K562 (cell line): ENCODE measurements at regions not wholly inside any gene's neighbourhood (a gene's known extent, or its start where the extent isn't known, plus 50 kb on each side); places are given as distances from the start of the nearest gene placed in this dataset.
A peak's percentile ranks its signal among the peaks of the same experiment; 100 is the strongest.

Experiments used
- ATAC-seq: fragments of 200-7000 bp; cut with Tn5 transposase; 3 replicates; pipeline ENCODE4 v1.9.1; 2020; ENCODE audit warnings: moderate library complexity
- BruUV-seq: library from RNA; stranded (reverse); fragments of 400-500 nt; replicated peaks from 2 replicates; lab custom pipeline; 2021; lab: Mats Ljungman, UMichigan
- CTCF ChIA-PET: fragments of 300-600 bp; formaldehyde crosslinking; extraction: SDS; loops from one replicate; lab custom pipeline; 2021; ENCODE audit warnings: low intra/inter-chr PET ratio; lab: Yijun Ruan, JAX
- POLR2A ChIA-PET: fragments of 300-600, 350-650 bp; sonication (Branson Sonifier 250); formaldehyde crosslinking; extraction: SDS; loops from one replicate; lab custom pipeline; 2021; ENCODE audit warnings: antibody characterized with exemption, inconsistent platforms; lab: Yijun Ruan, JAX
- DNase-seq, 4 experiments: peaks; one replicate each; pipeline versions ENCODE4 v3.0.0 to v3.0.0-alpha.2; 2011 to 2018; ENCODE audit warnings: low spot score in 3 of 4, mixed read lengths in 3 of 4; ENCODE audit errors: extremely low read depth in 1 of 4
- FAIRE-seq: peaks from 2 replicates; lab custom pipeline; 2011; peaks lifted over from hg19 to GRCh38; lab: Jason Lieb, UNC
- H2AFZ ChIP-seq: 2 replicates; pipeline ENCODE4 v1.6.0; 2011; ENCODE audit warnings: low read depth, low read length, control low read depth, inconsistent platforms
- H3K27ac ChIP-seq: fragments of 200-600 bp; 3 replicates; pipeline ENCODE4 v1.8.0; 2011; ENCODE audit warnings: low read depth, mild to moderate bottlenecking, control low read depth, inconsistent platforms, low read length, moderate library complexity, mixed read lengths; ENCODE audit errors: extremely low read depth
- H3K27me3 ChIP-seq, 2 experiments: fragments of 300-600 bp in 1 of 2; 2 replicates in 1 of 2; 3 replicates in 1 of 2; pipeline versions ENCODE4 v1.6.0 to v1.8.0; 2011; ENCODE audit warnings: inconsistent platforms in 2 of 2, low read length in 2 of 2, mild to moderate bottlenecking in 1 of 2, mixed read lengths in 1 of 2, moderate library complexity in 1 of 2; ENCODE audit not compliant: control insufficient read depth in 2 of 2, insufficient read depth in 2 of 2
- H3K36me3 ChIP-seq: fragments of 300-600 bp; 3 replicates; pipeline ENCODE4 v1.8.0; 2011; ENCODE audit warnings: mild to moderate bottlenecking, low read length, inconsistent platforms; ENCODE audit not compliant: control insufficient read depth, insufficient read depth
- H3K4me1 ChIP-seq, 2 experiments: fragments of 200-600 bp in 1 of 2; replicated peaks in 1 of 2; 2 replicates in 1 of 2; 3 replicates in 1 of 2; pipeline versions ENCODE4 v1.5.1 to v1.8.0; 2011; ENCODE audit warnings: inconsistent platforms in 2 of 2, low read length in 2 of 2, mild to moderate bottlenecking in 1 of 2, mixed read lengths in 1 of 2, moderate library complexity in 1 of 2; ENCODE audit not compliant: control insufficient read depth in 2 of 2, insufficient read depth in 2 of 2
- H3K4me2 ChIP-seq: 2 replicates; pipeline ENCODE4 v1.6.1; 2011; ENCODE audit warnings: low read length, control low read depth, inconsistent platforms, mixed read lengths; ENCODE audit not compliant: insufficient read depth
- H3K4me3 ChIP-seq: fragments of 200-600 bp; sonication (generic), shearing (Covaris generic); 2 replicates; pipeline ENCODE4 v1.5.1; 2016; ENCODE audit warnings: control low read depth, inconsistent platforms
- H3K79me2 ChIP-seq: fragments of 200-600 bp; 3 replicates; pipeline ENCODE4 v1.8.0; 2011; ENCODE audit warnings: low read length, inconsistent platforms; ENCODE audit not compliant: control insufficient read depth, insufficient read depth
- H3K9ac ChIP-seq, 2 experiments: 2 replicates each; pipeline versions ENCODE4 v1.6.0 to v1.6.1; 2011; ENCODE audit warnings: low read depth in 2 of 2, low read length in 2 of 2, control low read depth in 1 of 2, inconsistent platforms in 1 of 2, mild to moderate bottlenecking in 1 of 2, mixed read lengths in 1 of 2; ENCODE audit not compliant: insufficient read depth in 1 of 2
- H3K9me1 ChIP-seq: one replicate; pipeline ENCODE4 v1.6.0; 2011; ENCODE audit warnings: inconsistent platforms, mild to moderate bottlenecking, low read length, moderate library complexity; ENCODE audit not compliant: control insufficient read depth, insufficient read depth
- H3K9me3 ChIP-seq: replicated peaks from 2 replicates; pipeline ENCODE4 v1.5.1; 2011; ENCODE audit warnings: low read depth, low read length, inconsistent platforms; ENCODE audit not compliant: control insufficient read depth, insufficient read depth
- H4K20me1 ChIP-seq: replicated peaks from 2 replicates; pipeline ENCODE4 v1.6.1; 2011; ENCODE audit warnings: low read length, inconsistent platforms, mixed read lengths; ENCODE audit not compliant: control insufficient read depth, insufficient read depth
- CBFA2T3 ChIP-seq: fragments of 450-650 bp; IDR thresholded peaks from 2 replicates; pipeline ENCODE4 v1.6.1; 2017
- DNMT1 ChIP-seq: fragments of 450-650 bp; IDR thresholded peaks from 2 replicates; pipeline ENCODE4 v1.6.1; 2016; ENCODE audit warnings: antibody characterized with exemption, mild to moderate bottlenecking
- HNRNPUL1 ChIP-seq: fragments of 200-400 bp; formaldehyde crosslinking; IDR thresholded peaks from 2 replicates; pipeline ENCODE4 v1.6.1; 2017; ENCODE audit warnings: low read length
- NR2C2 ChIP-seq, 2 experiments: fragments of 200-800 bp in 1 of 2; sonication (Bioruptor generic) in 1 of 2; sonication (generic) in 1 of 2; formaldehyde crosslinking in 1 of 2; IDR thresholded peaks; 2 replicates each; pipeline versions ENCODE4 v1.6.1 to v1.8.0; 2016 to 2022; ENCODE audit warnings: mild to moderate bottlenecking in 1 of 2, missing compliant biosample characterization in 1 of 2, missing genetic modification characterization in 1 of 2, missing genetic modification reagents in 1 of 2
- RB1 ChIP-seq: fragments of 450-650 bp; IDR thresholded peaks from 2 replicates; pipeline ENCODE4 v1.6.1; 2017; ENCODE audit warnings: low read depth, mild to moderate bottlenecking
- ZNF239 ChIP-seq: fragments of 250-450 bp; sonication (Bioruptor Pico); IDR thresholded peaks from 2 replicates; pipeline ENCODE4 v1.4.0; 2020; ENCODE audit warnings: mild to moderate bottlenecking
- WGBS: fragments of 100-300 bp; shearing (Covaris generic); methylation state at CpG from one replicate; pipeline ENCODE4 v1.1.6; 2016; ENCODE audit warnings: low coverage, mixed read lengths; ENCODE audit not compliant: insufficient coverage; ENCODE audit errors: missing lambda C conversion rate; 5-methylcytosine and 5-hydroxymethylcytosine counted together
- in situ Hi-C: fragments of 300-500 bp; cut with MboI; formaldehyde crosslinking; loops from 4 replicates; pipeline ENCODE4 v1.15.0; 2018; ENCODE audit warnings: inconsistent platforms, mixed read lengths
- intact Hi-C: fragments of 100-400 bp; cut with micrococcal nuclease; formaldehyde crosslinking; loops from 2 replicates; pipeline ENCODE4 v1.14.2; 2022
- TF ChIP-seq, protein P1 (sequence below): sonication (generic); IDR thresholded peaks from 2 replicates; pipeline ENCODE4 v1.6.1; 2016
- TF ChIP-seq, protein P2 (sequence below): fragments of 250-450 bp; sonication (Bioruptor Pico); IDR thresholded peaks from 2 replicates; pipeline ENCODE4 v1.5.0; 2021; ENCODE audit warnings: mild to moderate bottlenecking, moderate library complexity

DNA sequence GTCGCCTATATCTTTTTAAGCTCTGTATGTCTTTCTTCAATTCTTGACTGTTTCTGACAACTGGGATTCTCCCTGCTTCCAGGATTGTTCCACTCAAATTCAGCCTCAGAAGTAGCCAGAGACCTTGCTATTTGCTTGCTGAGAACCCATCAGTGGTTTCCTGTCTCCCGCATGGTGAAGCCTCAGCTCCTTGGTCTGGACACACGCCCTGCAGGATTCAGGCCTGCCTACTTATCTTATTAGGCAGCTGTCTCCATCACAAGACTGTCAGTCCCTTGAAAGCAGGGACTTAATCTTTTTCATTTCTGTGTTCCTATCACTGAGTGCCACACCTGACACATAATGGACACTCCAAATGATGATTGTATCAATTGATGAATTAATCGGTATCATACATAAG lies 175.3 kb downstream of the PLPP3 start:
- H4K20me1 ChIP-seq: no peaks in the 10 kb centered on the region
- H3K9me3 ChIP-seq: no peaks in the 10 kb centered on the region
- WGBS: 0% methylated on average over 4 of the region's 4 CpGs
- H3K4me1 ChIP-seq: no peaks in the 10 kb centered on the region
- H3K4me3 ChIP-seq: no peak overlapping the region
- ATAC-seq: no peak
- H3K36me3 ChIP-seq: no peaks in the 10 kb centered on the region
- no peak overlapping the region for H3K4me2 ChIP-seq
- TF ChIP-seq CBFA2T3 (peak; percentile 21; the same call in 1 of the 2 replicates), NR2C2 (CRISPR knock-in tag; IDR thresholded peaks at IDR 0.05) (no peak), NR2C2 (tag; IDR thresholded peaks at IDR 0.05) (no peak)
- intact Hi-C loops: no loop called here
- DNase-seq: peak in 1 of 4 experiments; percentile 3
- ChIA-PET CTCF (no interaction called here), POLR2A (no interaction called here)
- no TSS peak for BruUV-seq
- in situ Hi-C loops: no loop called here
- no peak overlapping the region for H2AFZ ChIP-seq
- FAIRE-seq: no peak
- H3K9me1 ChIP-seq: no peaks in the 10 kb centered on the region
- no peak overlapping the region for H3K27ac ChIP-seq
- H3K27me3 ChIP-seq: peaks cover 0 to 4% of the 10 kb centered on the region in 2 experiments; a peak in 1 of 5 replicates
- H3K79me2 ChIP-seq: no peaks in the 10 kb centered on the region
- H3K9ac ChIP-seq: no peak overlapping the region

GRCh38 chr1:56403321-56403720 lies 176.0 kb downstream of the PLPP3 start:
- H3K4me1 ChIP-seq: no peaks in the 10 kb centered on the region
- TF ChIP-seq, protein P1, sequence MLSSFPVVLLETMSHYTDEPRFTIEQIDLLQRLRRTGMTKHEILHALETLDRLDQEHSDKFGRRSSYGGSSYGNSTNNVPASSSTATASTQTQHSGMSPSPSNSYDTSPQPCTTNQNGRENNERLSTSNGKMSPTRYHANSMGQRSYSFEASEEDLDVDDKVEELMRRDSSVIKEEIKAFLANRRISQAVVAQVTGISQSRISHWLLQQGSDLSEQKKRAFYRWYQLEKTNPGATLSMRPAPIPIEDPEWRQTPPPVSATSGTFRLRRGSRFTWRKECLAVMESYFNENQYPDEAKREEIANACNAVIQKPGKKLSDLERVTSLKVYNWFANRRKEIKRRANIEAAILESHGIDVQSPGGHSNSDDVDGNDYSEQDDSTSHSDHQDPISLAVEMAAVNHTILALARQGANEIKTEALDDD: no peak
- TF ChIP-seq ZNF239 (CRISPR knock-in tag) (no peak), HNRNPUL1 (no peak), RB1 (no peak), DNMT1 (no peak)
- TF ChIP-seq, protein P2, sequence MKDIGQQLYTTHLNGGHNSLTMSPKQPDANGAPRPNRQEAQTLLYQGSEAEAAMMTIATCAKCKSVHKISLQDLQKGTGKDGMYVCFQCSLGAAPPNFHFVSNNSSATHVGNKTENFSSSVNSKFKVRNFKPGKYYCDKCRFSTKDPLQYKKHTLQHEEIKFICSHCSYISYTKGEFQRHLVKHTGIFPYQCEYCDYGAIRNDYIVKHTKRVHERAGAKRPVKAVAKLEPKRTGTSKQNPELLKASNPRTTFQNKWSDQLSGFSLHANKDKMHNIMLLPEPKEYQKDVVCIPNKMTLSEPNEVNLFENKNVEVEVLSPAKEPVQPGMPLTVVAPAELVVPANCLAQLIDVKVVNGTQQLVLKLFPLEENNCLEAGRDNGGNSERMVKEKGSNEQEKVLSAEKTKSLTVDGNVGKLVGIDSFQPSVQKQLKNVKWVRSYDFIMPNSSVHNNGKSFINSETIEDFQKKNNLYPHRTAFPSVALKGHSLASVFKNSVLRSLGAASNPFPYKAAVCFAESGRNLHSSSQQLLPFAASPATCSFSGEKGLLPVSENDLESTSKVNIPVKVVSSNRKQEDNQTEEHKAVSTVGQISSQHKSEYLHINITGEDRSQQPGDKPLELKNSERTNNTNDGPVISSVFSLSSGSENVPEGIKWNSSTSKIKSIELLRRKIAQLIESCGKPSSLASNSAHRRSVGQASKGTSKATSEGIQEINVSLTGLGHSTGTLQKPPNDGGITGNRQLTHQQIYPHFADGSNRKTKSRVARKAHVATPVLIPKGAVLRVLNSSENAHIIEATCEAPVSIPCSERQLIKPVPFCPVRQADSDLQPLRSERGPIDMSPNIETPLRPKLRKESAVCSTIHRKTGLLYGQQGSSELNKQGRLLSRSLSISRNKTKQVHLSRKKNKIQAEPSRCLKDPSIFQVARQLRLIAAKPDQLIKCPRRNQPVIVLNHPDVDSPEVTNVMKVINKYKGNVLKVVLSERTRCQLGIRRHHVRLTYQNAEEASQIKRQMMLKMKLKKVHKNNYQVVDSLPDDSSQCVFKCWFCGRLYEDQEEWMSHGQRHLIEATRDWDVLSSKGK (CRISPR knock-in tag): no peak
- TF ChIP-seq, all 486 proteins: peak for 0
- ATAC-seq: no peak
- in situ Hi-C loops (no loop called here), intact Hi-C loops (no loop called here)
- H3K27ac ChIP-seq: no peak overlapping the region
- H4K20me1 ChIP-seq: no peaks in the 10 kb centered on the region
- no peak overlapping the region for H2AFZ ChIP-seq
- DNase-seq: no peak
- H3K79me2 ChIP-seq: no peaks in the 10 kb centered on the region
- H3K36me3 ChIP-seq: no peaks in the 10 kb centered on the region
- WGBS: 0% methylated on average over 4 of the region's 4 CpGs
- no peak overlapping the region for H3K9ac ChIP-seq
- H3K27me3 ChIP-seq: peaks cover 0 to 4% of the 10 kb centered on the region in 2 experiments; a peak in 1 of 5 replicates
- CTCF ChIA-PET: no interaction called here
- no peaks in the 10 kb centered on the region for H3K9me1 ChIP-seq
- POLR2A ChIA-PET: no interaction called here
- H3K9me3 ChIP-seq: no peaks in the 10 kb centered on the region
- no peak overlapping the region for H3K4me2 ChIP-seq
- H3K4me3 ChIP-seq: no peak overlapping the region
- no TSS peak for BruUV-seq
- FAIRE-seq: no peak
